GM19328 (cell line): ENCODE measurements at regions not wholly inside any gene's neighbourhood (a gene's known extent, or its start where the extent isn't known, plus 50 kb on each side); places are given as distances from the start of the nearest gene placed in this dataset.

Experiments used
- ATAC-seq: cut with Tn5 transposase; IDR thresholded peaks from one replicate; pipeline ENCODE4 v1.9.1; 2021; ENCODE audit warnings: mild to moderate bottlenecking, moderate library complexity; ENCODE audit not compliant: unreplicated experiment

- no peak for ATAC-seq
Measured at GRCh38 chr6:113170454-113170853, 686.7 kb upstream of the MARCKS start.

GRCh38 chr6:113171882-113172281 lies 685.3 kb upstream of the MARCKS start:
- no peak for ATAC-seq

GRCh38 chr6:113172531-113172966 lies 684.6 kb upstream of the MARCKS start:
- ATAC-seq, result no peak

- ATAC-seq, result no peak
Measured at GRCh38 chr6:113178349-113178748, 678.8 kb upstream of the MARCKS start.

- ATAC-seq, result no peak
Measured at GRCh38 chr6:113181164-113181563, 676.0 kb upstream of the MARCKS start.

- ATAC-seq, result no peak
Measured at GRCh38 chr6:113182370-113183141, 674.6 kb upstream of the MARCKS start.

GRCh38 chr6:113184291-113184690 lies 672.9 kb upstream of the MARCKS start:
- ATAC-seq, result no peak

- no peak for ATAC-seq
Measured at GRCh38 chr6:113184736-113185135, 672.4 kb upstream of the MARCKS start.

- no peak for ATAC-seq
Measured at GRCh38 chr6:113185299-113185698, 671.8 kb upstream of the MARCKS start.

- ATAC-seq, result no peak
Measured at GRCh38 chr6:113187661-113188060, 669.5 kb upstream of the MARCKS start.

- ATAC-seq, result no peak
Measured at GRCh38 chr6:113188962-113189361, 668.2 kb upstream of the MARCKS start.

- ATAC-seq, result no peak
Measured at GRCh38 chr6:113190170-113190569, 667.0 kb upstream of the MARCKS start.

GRCh38 chr6:113194090-113194489 lies 663.1 kb upstream of the MARCKS start:
- ATAC-seq, result no peak

- no peak for ATAC-seq
Measured at GRCh38 chr6:113202852-113203714, 654.1 kb upstream of the MARCKS start.

- no peak for ATAC-seq
Measured at GRCh38 chr6:113203715-113204110, 653.4 kb upstream of the MARCKS start.

GRCh38 chr6:113205553-113205952 lies 651.6 kb upstream of the MARCKS start:
- ATAC-seq, result no peak

- ATAC-seq, result no peak
Measured at GRCh38 chr6:113208726-113209125, 648.4 kb upstream of the MARCKS start.

- no peak for ATAC-seq
Measured at GRCh38 chr6:113209315-113209714, 647.8 kb upstream of the MARCKS start.

- ATAC-seq, result no peak
Measured at GRCh38 chr6:113211170-113211569, 646.0 kb upstream of the MARCKS start.

- ATAC-seq, result no peak
Measured at GRCh38 chr6:113219783-113220182, 637.4 kb upstream of the MARCKS start.

GRCh38 chr6:113220832-113221231 lies 636.3 kb upstream of the MARCKS start:
- no peak for ATAC-seq

- no peak for ATAC-seq
Measured at GRCh38 chr6:113221850-113222249, 635.3 kb upstream of the MARCKS start.
